K562 (cell line): ENCODE measurements at regions not wholly inside any gene's neighbourhood (a gene's known extent, or its start where the extent isn't known, plus 50 kb on each side); places are given as distances from the start of the nearest gene placed in this dataset.

ENCODE experiments used
- ATAC-seq: fragments of 200-7000 bp; cut with Tn5 transposase; 3 replicates; pipeline ENCODE4 v1.9.1; 2020; ENCODE audit warnings: moderate library complexity
- BruUV-seq: library from RNA; stranded (reverse); fragments of 400-500 nt; replicated peaks from 2 replicates; lab custom pipeline; 2021; lab: Mats Ljungman, UMichigan
- CTCF ChIA-PET: fragments of 300-600 bp; formaldehyde crosslinking; extraction: SDS; loops from one replicate; lab custom pipeline; 2021; ENCODE audit warnings: low intra/inter-chr PET ratio; lab: Yijun Ruan, JAX
- POLR2A ChIA-PET: fragments of 300-600, 350-650 bp; sonication (Branson Sonifier 250); formaldehyde crosslinking; extraction: SDS; loops from one replicate; lab custom pipeline; 2021; ENCODE audit warnings: antibody characterized with exemption, inconsistent platforms; lab: Yijun Ruan, JAX
- DNase-seq, 4 experiments: peaks; one replicate each; pipeline versions ENCODE4 v3.0.0 to v3.0.0-alpha.2; 2011 to 2018; ENCODE audit warnings: low spot score in 3 of 4, mixed read lengths in 3 of 4; ENCODE audit errors: extremely low read depth in 1 of 4
- FAIRE-seq: peaks from 2 replicates; lab custom pipeline; 2011; peaks lifted over from hg19 to GRCh38; lab: Jason Lieb, UNC
- H2AFZ ChIP-seq: 2 replicates; pipeline ENCODE4 v1.6.0; 2011; ENCODE audit warnings: low read depth, low read length, control low read depth, inconsistent platforms
- H3K27ac ChIP-seq: fragments of 200-600 bp; 3 replicates; pipeline ENCODE4 v1.8.0; 2011; ENCODE audit warnings: low read depth, mild to moderate bottlenecking, control low read depth, inconsistent platforms, low read length, moderate library complexity, mixed read lengths; ENCODE audit errors: extremely low read depth
- H3K27me3 ChIP-seq, 2 experiments: fragments of 300-600 bp in 1 of 2; 2 replicates in 1 of 2; 3 replicates in 1 of 2; pipeline versions ENCODE4 v1.6.0 to v1.8.0; 2011; ENCODE audit warnings: inconsistent platforms in 2 of 2, low read length in 2 of 2, mild to moderate bottlenecking in 1 of 2, mixed read lengths in 1 of 2, moderate library complexity in 1 of 2; ENCODE audit not compliant: control insufficient read depth in 2 of 2, insufficient read depth in 2 of 2
- H3K36me3 ChIP-seq: fragments of 300-600 bp; 3 replicates; pipeline ENCODE4 v1.8.0; 2011; ENCODE audit warnings: mild to moderate bottlenecking, low read length, inconsistent platforms; ENCODE audit not compliant: control insufficient read depth, insufficient read depth
- H3K4me1 ChIP-seq, 2 experiments: fragments of 200-600 bp in 1 of 2; replicated peaks in 1 of 2; 2 replicates in 1 of 2; 3 replicates in 1 of 2; pipeline versions ENCODE4 v1.5.1 to v1.8.0; 2011; ENCODE audit warnings: inconsistent platforms in 2 of 2, low read length in 2 of 2, mild to moderate bottlenecking in 1 of 2, mixed read lengths in 1 of 2, moderate library complexity in 1 of 2; ENCODE audit not compliant: control insufficient read depth in 2 of 2, insufficient read depth in 2 of 2
- H3K4me2 ChIP-seq: 2 replicates; pipeline ENCODE4 v1.6.1; 2011; ENCODE audit warnings: low read length, control low read depth, inconsistent platforms, mixed read lengths; ENCODE audit not compliant: insufficient read depth
- H3K4me3 ChIP-seq: fragments of 200-600 bp; sonication (generic), shearing (Covaris generic); 2 replicates; pipeline ENCODE4 v1.5.1; 2016; ENCODE audit warnings: control low read depth, inconsistent platforms
- H3K79me2 ChIP-seq: fragments of 200-600 bp; 3 replicates; pipeline ENCODE4 v1.8.0; 2011; ENCODE audit warnings: low read length, inconsistent platforms; ENCODE audit not compliant: control insufficient read depth, insufficient read depth
- H3K9ac ChIP-seq, 2 experiments: 2 replicates each; pipeline versions ENCODE4 v1.6.0 to v1.6.1; 2011; ENCODE audit warnings: low read depth in 2 of 2, low read length in 2 of 2, control low read depth in 1 of 2, inconsistent platforms in 1 of 2, mild to moderate bottlenecking in 1 of 2, mixed read lengths in 1 of 2; ENCODE audit not compliant: insufficient read depth in 1 of 2
- H3K9me1 ChIP-seq: one replicate; pipeline ENCODE4 v1.6.0; 2011; ENCODE audit warnings: inconsistent platforms, mild to moderate bottlenecking, low read length, moderate library complexity; ENCODE audit not compliant: control insufficient read depth, insufficient read depth
- H3K9me3 ChIP-seq: replicated peaks from 2 replicates; pipeline ENCODE4 v1.5.1; 2011; ENCODE audit warnings: low read depth, low read length, inconsistent platforms; ENCODE audit not compliant: control insufficient read depth, insufficient read depth
- H4K20me1 ChIP-seq: replicated peaks from 2 replicates; pipeline ENCODE4 v1.6.1; 2011; ENCODE audit warnings: low read length, inconsistent platforms, mixed read lengths; ENCODE audit not compliant: control insufficient read depth, insufficient read depth
- SFPQ ChIP-seq: fragments of 200-400 bp; formaldehyde crosslinking; IDR thresholded peaks from 2 replicates; pipeline ENCODE4 v1.6.1; 2017; ENCODE audit warnings: mild to moderate bottlenecking, low read depth, low read length, moderate library complexity
- ZFP36 ChIP-seq: fragments of 150-350 bp; IDR thresholded peaks from 2 replicates; pipeline ENCODE4 v1.6.1; 2018; ENCODE audit warnings: low read length, low read depth; ENCODE audit not compliant: partially characterized antibody
- in situ Hi-C: fragments of 300-500 bp; cut with MboI; formaldehyde crosslinking; loops from 4 replicates; pipeline ENCODE4 v1.15.0; 2018; ENCODE audit warnings: inconsistent platforms, mixed read lengths
- intact Hi-C: fragments of 100-400 bp; cut with micrococcal nuclease; formaldehyde crosslinking; loops from 2 replicates; pipeline ENCODE4 v1.14.2; 2022

GRCh38 chr4:149102765-149103164 is 660.6 kb upstream of the NR3C2 start:
- POLR2A ChIA-PET = no interaction called here

More at GRCh38 chr4:149102765-149103164, 660.6 kb upstream of the NR3C2 start:
- ATAC-seq (no peak), DNase-seq (no peak), FAIRE-seq (no peak)
- Histone ChIP-seq H3K27ac (no peak overlapping the region), H3K4me1 (no peaks in the 10 kb centered on the region), H3K9me3 (peaks cover 3% of the 10 kb centered on the region; the same call in 1 of the 2 replicates), H3K9me1 (no peaks in the 10 kb centered on the region), H3K4me2 (no peak overlapping the region), H3K9ac (no peak overlapping the region), H3K4me3 (no peak overlapping the region), H3K27me3 (no peaks in the 10 kb centered on the region), H2AFZ (no peak overlapping the region), H3K79me2 (no peaks in the 10 kb centered on the region), H4K20me1 (no peaks in the 10 kb centered on the region), H3K36me3 (no peaks in the 10 kb centered on the region)
- TF ChIP-seq ZFP36 (no peak), SFPQ (no peak)
- intact Hi-C loops (no loop called here), in situ Hi-C loops (no loop called here)
- no TSS peak for BruUV-seq
- CTCF ChIA-PET = no interaction called here
